ENCODE measurements at regions not wholly inside any gene's neighbourhood (a gene's known extent, or its start where the extent isn't known, plus 50 kb on each side); places are given as distances from the start of the nearest gene placed in this dataset.

DNA sequence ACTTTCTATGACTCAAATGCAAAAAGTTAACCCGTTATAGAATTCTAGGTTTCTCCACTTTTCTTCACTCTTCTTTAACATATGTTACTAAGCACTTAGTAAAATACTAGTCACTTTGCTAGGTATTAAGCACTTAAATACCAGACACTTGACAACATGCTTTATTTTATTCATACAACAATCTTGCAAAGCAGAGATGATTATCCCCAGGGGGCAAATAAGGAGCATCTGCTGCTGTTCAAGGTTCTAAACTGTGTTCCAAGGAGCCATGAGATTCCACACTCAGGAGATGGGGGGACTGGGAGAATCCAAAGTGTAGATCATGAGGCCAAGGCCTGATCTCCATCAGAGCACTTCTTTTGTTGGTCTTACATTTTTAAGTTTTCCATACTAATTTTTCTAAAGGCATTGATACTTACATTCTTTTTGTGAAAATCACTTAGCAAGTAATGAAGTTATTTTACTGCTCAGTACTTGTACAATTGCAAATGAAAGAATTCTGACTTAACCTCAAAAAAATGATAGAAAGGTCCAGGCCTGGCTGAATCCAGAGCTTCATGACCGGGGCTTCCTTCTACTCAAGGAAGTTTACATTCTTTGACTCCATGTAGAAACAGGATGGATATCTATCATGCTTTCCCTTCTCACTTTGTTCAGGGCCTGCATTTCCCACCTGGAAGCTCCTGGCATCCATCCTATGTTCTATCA is 504.4 kb upstream of the WWC1 start:
- Histone ChIP-seq H3K27ac (no peak overlapping the region), H3K4me3 (replicated peaks in 1 of 3) (no peak overlapping the region), H3K36me3 (no peaks in the 10 kb centered on the region), H3K9me3 (no peaks in the 10 kb centered on the region), H3K4me1 (peaks cover 9% of the 10 kb centered on the region in 2 donors), H3K27me3 (no peaks in the 10 kb centered on the region)
- WGBS, 2 donors, result 85 to 88% methylated on average over 2 of the region's 2 CpGs
- intact Hi-C loops (cut with DNase I), result no loop called here
- TF ChIP-seq CTCF (IDR thresholded peaks at IDR 0.05) (no peak), POLR2A (IDR thresholded peaks at IDR 0.05) (no peak)
- no peak for DNase-seq

DNA sequence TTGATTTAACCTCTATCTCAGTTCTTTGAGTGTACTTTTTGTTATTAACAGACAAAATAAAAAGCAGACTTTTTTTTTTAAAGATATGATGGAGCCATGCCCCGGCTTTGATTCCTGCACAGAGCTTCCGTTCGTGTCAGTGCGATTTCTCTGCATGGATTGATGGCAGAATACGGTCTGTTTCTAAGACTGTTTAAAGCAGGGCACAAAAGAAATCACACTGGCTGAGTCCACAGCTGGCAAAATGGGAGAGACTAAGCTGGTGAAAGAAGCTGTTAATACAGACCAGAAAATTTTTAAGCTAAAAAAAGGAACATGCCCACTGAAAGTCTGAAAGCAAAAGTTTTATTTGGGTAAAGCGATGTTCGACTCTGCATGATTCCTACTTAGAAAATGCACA is 501.4 kb upstream of the WWC1 start:
- no peak for DNase-seq
- H3K4me1 ChIP-seq, result no peaks in the 10 kb centered on the region
- no peak for TF ChIP-seq CTCF (IDR thresholded peaks at IDR 0.05)
- TF ChIP-seq POLR2A (IDR thresholded peaks at IDR 0.05), result no peak
- no peaks in the 10 kb centered on the region for H3K27me3 ChIP-seq
- intact Hi-C loops (cut with DNase I), result no loop called here
- 92 to 94% methylated on average over 7 of the region's 7 CpGs for WGBS, 2 donors
- no peak overlapping the region for H3K27ac ChIP-seq
- H3K4me3 ChIP-seq (replicated peaks in 1 of 3), result no peak overlapping the region
- no peaks in the 10 kb centered on the region for H3K9me3 ChIP-seq
- H3K36me3 ChIP-seq, result no peaks in the 10 kb centered on the region

DNA sequence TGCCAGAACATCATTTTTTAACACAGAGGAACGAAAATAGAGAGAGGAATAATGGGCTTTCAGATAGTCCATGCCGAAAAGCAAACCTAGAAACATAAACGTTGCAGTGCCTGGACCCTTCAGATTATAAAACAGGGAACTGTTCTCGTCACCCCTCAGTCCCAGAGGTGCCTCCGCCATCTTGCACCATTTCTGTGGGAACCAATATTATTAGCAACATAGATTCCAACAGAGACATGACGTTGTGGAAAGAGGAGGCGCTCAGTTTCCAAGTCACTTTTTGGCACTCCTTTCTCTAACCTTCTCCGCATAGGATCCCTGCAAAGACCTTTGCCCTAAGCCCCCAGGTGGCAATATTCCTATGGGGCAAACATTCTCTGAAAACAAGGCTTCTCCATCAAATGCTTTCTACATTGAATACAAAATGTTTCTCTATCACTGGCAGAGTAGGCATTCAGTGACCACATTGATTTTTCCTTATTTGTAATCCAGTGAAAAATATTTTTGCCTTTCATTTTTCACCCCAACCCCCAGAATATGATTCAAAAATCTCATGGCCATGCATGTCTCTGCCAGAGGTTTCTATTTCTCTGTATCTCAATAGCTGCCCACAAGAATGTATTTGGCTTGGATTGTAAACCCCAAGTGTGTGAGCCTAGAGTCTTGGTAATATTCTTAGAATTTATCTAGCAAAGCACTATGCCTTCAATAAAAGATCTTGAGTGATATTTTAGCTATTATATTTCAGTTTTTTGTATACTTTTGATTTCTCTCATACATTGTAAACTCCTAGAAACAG is 500.8 kb upstream of the WWC1 start:
- no peak overlapping the region for H3K27ac ChIP-seq
- H3K9me3 ChIP-seq, result no peaks in the 10 kb centered on the region
- no peak for DNase-seq
- H3K4me1 ChIP-seq, result no peaks in the 10 kb centered on the region
- WGBS, 2 donors, result 89 to 90% methylated on average over 8 of the region's 8 CpGs
- H3K4me3 ChIP-seq (replicated peaks in 1 of 3), result no peak overlapping the region
- intact Hi-C loops (cut with DNase I), result no loop called here
- H3K36me3 ChIP-seq, result no peaks in the 10 kb centered on the region
- H3K27me3 ChIP-seq, result no peaks in the 10 kb centered on the region
- no peak for TF ChIP-seq POLR2A (IDR thresholded peaks at IDR 0.05)
- TF ChIP-seq CTCF (IDR thresholded peaks at IDR 0.05), result no peak

DNA sequence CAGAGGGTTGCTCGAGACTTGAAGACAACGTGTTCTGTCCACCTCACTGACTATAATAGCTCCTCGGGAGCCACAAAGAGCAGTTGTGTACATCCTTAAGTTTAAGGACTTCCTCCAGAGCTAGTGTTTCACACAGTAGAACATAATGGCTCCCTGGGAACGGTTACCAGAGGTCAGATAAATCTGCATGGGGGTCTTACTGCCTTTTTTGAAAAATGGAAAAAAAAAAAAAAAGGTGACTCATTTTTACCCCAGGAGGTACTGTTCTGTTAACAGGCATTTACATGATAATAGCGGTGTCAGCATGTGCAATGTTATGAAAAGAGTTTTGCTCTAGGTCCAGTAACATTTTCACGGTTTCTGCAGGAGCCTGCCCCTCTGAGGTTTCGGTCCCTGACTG is 498.9 kb upstream of the WWC1 start:
- no peaks in the 10 kb centered on the region for H3K36me3 ChIP-seq
- H3K4me3 ChIP-seq (replicated peaks in 1 of 3), result no peak overlapping the region
- H3K4me1 ChIP-seq, result no peaks in the 10 kb centered on the region
- no peak for TF ChIP-seq CTCF (IDR thresholded peaks at IDR 0.05)
- DNase-seq, result no peak
- intact Hi-C loops (cut with DNase I), result no loop called here
- no peak overlapping the region for H3K27ac ChIP-seq
- H3K27me3 ChIP-seq, result no peaks in the 10 kb centered on the region
- no peaks in the 10 kb centered on the region for H3K9me3 ChIP-seq
- WGBS, 2 donors, result 53 to 60% methylated on average over 7 of the region's 7 CpGs

GRCh38 chr5:167793700-167794099 is 497.7 kb upstream of the WWC1 start:
- H3K4me3 ChIP-seq (replicated peaks in 1 of 3), result no peak overlapping the region
- H3K27ac ChIP-seq, result no peak overlapping the region
- 89% methylated on average over 1 of the region's 1 CpG for WGBS, 2 donors
- H3K27me3 ChIP-seq, result no peaks in the 10 kb centered on the region
- no peaks in the 10 kb centered on the region for H3K9me3 ChIP-seq
- intact Hi-C loops (cut with DNase I), result no loop called here
- TF ChIP-seq CTCF (IDR thresholded peaks at IDR 0.05) (no peak), POLR2A (IDR thresholded peaks at IDR 0.05) (no peak)
- H3K36me3 ChIP-seq, result no peaks in the 10 kb centered on the region
- no peak for DNase-seq
- no peaks in the 10 kb centered on the region for H3K4me1 ChIP-seq

Data from thyroid gland (tissue), 4 donors.